Right renal cortex interstitium (tissue), 3 donors: ENCODE measurements at regions not wholly inside any gene's neighbourhood (a gene's known extent, or its start where the extent isn't known, plus 50 kb on each side); places are given as distances from the start of the nearest gene placed in this dataset.

Experiments
- DNase-seq, 3 donors: peaks; one replicate each; pipeline ENCODE4 v3.0.0-alpha.2; 2013; ENCODE audit warnings: low read depth in 3 of 3, low spot score in 2 of 3

- no peak for DNase-seq
Measured at GRCh38 chr6:99091985-99092384, 144.2 kb upstream of the FBXL4 start.

GRCh38 chr6:99080191-99080590, 132.4 kb upstream of the FBXL4 start:
- no peak for DNase-seq

DNA sequence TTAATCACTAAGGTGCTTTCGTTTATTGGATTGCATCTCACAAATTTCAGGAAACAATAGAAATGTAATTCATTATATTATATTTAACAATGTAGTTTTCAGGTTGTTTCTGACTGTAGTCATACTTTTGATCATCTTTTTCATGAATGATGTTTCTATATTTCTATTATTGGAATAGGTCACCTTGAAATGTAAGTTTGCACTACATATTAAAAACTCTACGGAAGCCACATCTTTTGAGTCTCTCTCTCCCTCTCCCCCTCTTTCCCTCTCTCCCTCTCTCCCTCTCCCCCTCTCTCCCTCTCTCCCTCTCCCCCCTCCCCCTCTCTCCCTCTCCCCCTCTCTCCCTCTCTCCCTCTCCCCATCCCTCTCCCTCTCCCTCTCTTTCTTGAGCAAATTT, 131.3 kb upstream of the FBXL4 start:
- DNase-seq, result no peak

DNA sequence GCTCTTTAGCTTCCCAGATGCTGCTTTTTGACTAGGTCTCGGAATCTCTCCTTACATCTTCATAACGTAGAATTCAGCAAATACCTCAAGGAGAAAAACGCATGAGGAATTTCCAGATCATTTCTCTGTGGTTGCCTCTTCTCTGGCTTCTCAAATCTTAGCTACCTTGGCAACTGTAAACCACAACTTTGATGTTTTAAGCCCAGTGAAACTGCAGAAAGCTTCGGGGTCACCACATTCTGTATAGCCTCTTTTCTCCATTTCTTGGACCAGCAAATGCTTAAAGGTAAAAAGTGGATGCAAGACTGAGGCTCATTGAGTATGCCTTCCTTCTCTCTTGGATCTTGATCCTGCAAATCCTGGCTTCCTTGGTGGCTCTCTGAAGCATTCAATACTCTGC, 125.5 kb upstream of the FBXL4 start:
- no peak for DNase-seq

GRCh38 chr6:99066044-99066443, 118.3 kb upstream of the FBXL4 start:
- no peak for DNase-seq

DNA sequence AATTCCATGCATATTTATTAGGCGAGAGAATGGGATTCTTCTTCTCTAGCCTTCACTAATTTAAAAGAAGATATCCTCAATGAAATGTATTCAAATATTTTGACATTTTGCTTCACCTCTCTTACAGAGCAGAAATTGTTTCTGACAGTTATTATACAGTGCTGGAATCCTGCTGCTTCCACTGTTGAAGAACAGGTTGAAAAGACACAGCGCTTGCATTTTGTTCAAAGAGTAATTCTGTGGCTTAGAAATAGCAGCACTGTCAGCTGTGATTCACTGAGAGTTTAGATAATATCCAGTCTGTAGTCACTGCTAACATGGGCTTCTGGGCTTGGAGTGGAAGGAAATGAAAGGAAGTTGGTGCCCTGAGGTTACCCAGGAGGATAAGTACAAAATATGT, 117.1 kb upstream of the FBXL4 start:
- no peak for DNase-seq

DNA sequence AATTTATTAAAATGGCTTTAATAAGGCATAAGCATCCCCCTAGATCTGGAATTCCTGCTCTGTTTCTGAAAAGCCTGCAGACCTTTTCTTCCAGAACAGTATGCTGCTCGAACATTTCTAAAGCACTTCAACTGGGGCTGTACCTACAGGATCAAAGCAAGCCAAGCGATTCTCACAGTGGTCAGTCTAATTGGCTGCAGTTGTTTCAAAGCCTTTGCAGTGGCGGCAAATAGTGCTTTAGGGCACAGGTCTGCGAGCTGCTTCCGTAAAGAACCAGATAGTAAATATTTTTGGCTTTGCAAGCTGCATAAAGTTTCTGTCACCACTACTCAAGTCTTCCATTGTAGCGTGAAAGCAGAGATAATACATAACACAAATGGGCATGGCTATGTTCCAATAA, 88.9 kb upstream of the FBXL4 start:
- DNase-seq, result no peak

DNA sequence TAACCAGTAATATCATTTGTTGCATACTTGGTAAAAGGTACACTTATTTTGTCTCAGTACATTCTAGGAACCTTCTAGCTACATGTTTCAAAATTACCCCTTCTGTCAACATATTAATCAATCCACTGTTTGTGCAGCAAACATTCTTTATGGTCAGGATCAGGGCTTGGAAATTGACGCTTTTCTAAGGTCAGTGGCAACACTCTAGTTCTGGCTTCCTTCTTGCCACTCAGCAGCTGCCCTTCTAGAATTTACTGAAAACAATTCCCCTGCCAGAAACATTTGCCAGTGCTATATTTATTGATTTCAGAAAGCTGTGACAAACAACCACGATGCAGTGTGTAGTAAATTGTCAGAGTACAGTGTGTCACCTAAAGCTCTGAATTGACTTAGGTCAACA, 84.7 kb upstream of the FBXL4 start:
- no peak for DNase-seq

- DNase-seq, result no peak
Measured at GRCh38 chr6:99031957-99032356, 84.2 kb upstream of the FBXL4 start.

DNA sequence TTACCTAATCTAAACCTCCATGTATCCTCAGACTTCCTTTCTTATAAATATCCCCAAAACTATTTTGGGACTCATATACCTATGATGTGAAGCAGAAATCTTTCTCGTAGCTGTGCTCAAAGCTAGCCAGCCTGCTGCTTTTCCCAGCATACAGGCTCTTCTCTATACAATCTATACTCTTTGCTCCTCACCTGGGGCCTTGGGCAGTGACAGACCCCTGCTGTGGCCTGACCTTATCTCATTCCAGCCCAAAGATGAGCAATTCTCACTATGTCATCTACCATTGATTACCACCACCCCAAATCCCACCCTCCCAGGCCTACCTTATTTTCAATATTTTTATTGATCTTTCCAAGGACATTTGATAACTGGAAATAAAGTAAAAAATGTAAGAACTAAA, 83.2 kb upstream of the FBXL4 start:
- no peak for DNase-seq

- DNase-seq, result no peak
Measured at GRCh38 chr6:99026135-99026534, 78.4 kb upstream of the FBXL4 start.

DNA sequence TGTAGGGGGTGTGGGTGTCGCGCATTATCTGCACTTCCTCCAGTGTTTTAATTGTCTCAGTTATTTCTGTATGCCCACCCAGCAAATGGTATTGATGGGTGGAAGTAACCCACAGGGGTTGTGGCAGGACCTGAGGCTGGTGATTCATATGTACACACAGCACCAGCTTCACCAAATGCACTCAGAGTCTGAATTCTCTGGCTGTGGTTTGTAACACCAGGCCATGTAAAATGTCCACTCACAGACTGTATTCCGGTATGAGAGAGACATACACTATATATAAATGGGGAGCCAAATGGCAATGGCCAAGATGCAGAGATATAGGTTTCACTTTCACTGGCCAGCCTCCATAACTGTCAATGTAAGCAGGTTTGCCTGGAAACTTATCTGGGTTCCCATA, 76.3 kb upstream of the FBXL4 start:
- no peak for DNase-seq

DNA sequence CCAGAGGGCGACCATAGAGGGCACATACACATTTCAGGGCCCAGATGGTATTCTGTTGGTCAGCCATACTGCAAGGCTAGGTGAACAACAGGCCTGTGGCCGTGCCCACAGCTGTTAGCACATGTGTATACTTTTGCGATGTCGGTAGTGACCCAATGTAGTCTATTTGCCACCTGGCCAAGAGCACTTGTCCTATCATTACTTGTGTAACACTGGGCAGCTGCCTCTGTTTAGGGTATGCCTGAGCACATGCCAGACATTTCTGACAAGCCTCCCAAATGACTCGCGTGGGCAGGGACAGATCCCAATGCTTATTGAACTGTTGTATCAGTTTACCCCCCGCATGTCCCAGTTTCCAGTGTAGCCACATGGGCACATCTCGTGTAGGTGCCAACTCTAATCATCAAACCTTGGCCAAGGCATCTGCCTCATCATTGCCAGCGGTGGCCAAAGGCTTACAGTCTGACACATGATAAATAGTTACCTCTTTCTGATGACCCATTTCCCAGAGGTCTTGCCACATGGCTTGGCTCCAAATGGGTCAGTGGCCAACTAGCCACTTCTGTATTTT, 74.4 kb upstream of the FBXL4 start:
- no peak for DNase-seq

DNA sequence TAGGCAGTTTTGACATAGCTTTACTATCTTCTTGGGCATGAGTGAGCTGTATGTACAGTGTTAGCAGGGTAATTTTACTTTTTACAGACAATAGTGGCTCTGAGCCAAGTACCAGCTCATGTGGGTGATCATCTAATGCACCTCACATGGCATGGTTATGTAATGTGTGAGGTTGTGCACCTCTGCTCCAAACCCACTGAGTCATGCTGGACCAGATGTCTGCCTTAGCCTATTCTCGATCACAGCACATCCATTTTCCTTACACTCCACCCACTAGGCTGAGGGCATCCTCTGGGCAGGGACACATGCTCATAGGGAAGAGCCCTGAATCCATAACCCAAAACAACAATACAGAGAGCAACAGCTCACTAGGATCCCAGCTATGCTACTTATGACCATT, 71.6 kb upstream of the FBXL4 start:
- DNase-seq, result no peak

GRCh38 chr6:99017150-99017549, 69.4 kb upstream of the FBXL4 start:
- no peak for DNase-seq

DNA sequence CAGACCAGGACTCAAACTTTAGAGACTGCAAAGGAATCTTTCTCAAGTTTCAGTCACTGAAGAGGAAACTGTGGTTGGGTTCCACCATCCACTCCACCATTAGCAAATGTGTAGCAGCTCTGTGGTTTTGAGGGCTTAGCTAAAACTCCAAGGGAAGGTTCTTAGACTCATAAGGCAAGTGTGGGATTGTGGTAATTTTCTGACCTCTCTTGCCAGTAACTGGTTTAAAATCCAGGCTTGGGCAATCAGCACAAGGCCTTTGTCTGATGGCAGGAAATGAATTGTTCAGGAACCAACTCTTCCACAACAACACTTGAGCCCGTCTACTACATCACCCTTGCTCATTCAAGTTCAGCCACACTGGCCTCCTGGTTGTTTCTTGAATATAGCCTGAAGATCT, 68.6 kb upstream of the FBXL4 start:
- DNase-seq, result no peak

- no peak for DNase-seq
Measured at GRCh38 chr6:99014061-99014460, 66.3 kb upstream of the FBXL4 start.

- no peak for DNase-seq
Measured at GRCh38 chr6:99013661-99014060, 65.9 kb upstream of the FBXL4 start.

- DNase-seq, result no peak
Measured at GRCh38 chr6:99013145-99013544, 65.4 kb upstream of the FBXL4 start.

- no peak for DNase-seq
Measured at GRCh38 chr6:99011151-99011550, 63.4 kb upstream of the FBXL4 start.

GRCh38 chr6:99002831-99003230, 55.1 kb upstream of the FBXL4 start:
- DNase-seq, result no peak

GRCh38 chr6:98998103-98998502, 50.4 kb upstream of the FBXL4 start:
- no peak for DNase-seq
